ENCODE measurements at regions not wholly inside any gene's neighbourhood (a gene's known extent, or its start where the extent isn't known, plus 50 kb on each side); places are given as distances from the start of the nearest gene placed in this dataset.

GRCh38 chr6:126526996-126527606, 187.2 kb downstream of the CENPW start:
- no peak for DNase-seq (ENCODE audit: low read depth in 2 of 3, low spot score in 1 of 3)

DNA sequence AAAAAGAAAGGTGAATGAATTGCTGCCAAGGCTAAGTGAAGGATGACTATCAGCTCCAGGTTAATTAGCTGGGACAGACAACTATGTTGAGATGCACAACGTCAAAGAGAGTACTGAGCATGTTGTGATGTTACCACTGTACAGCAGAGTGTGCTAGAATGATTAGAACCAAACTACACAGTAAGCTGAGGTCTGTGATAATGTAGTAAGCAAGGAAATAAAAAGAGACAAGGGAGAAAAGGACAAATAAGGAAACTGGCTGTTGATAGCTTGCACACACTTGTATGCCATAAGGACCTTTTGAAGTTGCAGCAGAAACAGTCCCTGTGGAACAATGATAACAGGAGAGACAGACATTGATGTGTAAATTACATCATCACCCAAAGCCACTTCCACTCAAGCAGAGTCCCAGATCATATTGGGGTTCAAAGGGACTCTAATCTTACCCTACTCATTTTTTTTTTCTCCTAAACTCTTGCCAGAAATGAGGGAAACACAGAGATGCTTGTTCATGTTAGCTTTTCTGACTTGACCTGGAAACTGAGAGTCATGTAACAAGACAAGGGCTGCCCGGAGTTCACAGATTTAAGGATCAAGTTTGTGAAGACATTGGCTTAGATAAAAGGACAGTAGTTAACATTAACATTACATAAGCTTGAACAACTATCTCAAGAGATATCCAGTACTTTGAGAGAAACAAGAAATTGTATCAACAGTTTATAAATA, 189.9 kb downstream of the CENPW start:
- DNase-seq (ENCODE audit: low read depth in 2 of 3, low spot score in 1 of 3) = no peak

- DNase-seq (ENCODE audit: low read depth in 2 of 3, low spot score in 1 of 3) = no peak
These were observed 190.9 kb downstream of the CENPW start for GRCh38 chr6:126530775-126531174.

DNA sequence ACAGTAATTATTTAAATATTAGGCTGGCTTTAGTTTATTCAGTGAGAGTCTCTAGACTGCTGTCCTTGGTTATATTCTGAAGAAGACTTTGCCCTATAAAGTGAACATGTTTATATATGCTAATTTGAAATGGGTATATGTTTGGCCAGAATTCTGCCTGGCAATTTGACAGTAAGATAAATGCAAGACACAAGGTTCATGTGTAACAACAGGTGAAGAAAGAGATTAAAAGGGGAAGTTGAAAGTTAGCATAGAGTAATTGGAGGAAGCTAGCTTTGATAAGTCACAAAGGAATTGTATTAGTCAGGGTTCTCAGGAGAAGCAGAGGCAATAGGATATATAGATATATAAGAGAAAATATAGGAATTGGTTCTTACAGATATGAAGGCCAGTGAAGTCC, 191.4 kb downstream of the CENPW start:
- no peak for DNase-seq (ENCODE audit: low read depth in 2 of 3, low spot score in 1 of 3)

DNA sequence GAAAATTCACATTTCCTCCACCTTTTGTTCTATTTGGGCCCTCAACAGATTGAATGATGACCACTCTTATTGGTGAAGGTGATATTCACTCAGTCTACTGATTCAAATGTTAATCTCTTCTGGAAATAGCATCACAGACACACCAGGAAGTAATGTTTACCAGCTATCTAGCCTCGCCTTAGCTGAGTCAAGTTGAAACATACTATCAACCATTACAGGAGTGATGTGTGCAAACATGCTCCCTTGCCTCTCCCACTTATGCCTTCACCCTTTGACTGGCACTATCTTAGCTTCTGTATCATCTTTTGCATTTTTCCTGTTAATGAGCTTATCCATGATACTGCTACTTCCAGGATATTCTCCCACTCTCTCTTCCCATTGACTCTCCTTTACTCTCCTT, 191.9 kb downstream of the CENPW start:
- DNase-seq (ENCODE audit: low read depth in 2 of 3, low spot score in 1 of 3) = no peak

DNA sequence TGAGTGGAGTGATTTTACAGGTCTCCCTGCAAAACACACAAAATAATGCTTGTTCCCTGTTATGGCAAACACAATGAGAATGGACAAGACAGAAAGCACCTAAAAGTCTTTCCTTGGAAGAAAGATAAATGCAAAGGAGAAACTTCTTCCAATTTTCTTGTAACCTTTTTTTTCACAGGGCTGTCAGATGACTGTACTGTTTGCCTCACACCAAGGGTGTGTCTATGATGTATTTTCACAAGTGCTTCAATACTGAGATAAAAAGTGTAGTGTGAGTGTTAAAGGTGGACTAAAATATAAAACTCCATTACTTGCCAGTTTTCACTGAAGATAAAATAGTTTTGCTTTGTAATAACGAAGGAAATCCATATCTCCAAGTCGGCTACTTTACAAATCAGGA, 194.5 kb downstream of the CENPW start:
- no peak for DNase-seq (ENCODE audit: low read depth in 2 of 3, low spot score in 1 of 3)

- DNase-seq (ENCODE audit: low read depth in 2 of 3, low spot score in 1 of 3) = no peak
These were observed 195.2 kb downstream of the CENPW start for GRCh38 chr6:126535138-126535537.

GRCh38 chr6:126535595-126535994, 195.7 kb downstream of the CENPW start:
- DNase-seq (ENCODE audit: low read depth in 2 of 3, low spot score in 1 of 3) = no peak

DNA sequence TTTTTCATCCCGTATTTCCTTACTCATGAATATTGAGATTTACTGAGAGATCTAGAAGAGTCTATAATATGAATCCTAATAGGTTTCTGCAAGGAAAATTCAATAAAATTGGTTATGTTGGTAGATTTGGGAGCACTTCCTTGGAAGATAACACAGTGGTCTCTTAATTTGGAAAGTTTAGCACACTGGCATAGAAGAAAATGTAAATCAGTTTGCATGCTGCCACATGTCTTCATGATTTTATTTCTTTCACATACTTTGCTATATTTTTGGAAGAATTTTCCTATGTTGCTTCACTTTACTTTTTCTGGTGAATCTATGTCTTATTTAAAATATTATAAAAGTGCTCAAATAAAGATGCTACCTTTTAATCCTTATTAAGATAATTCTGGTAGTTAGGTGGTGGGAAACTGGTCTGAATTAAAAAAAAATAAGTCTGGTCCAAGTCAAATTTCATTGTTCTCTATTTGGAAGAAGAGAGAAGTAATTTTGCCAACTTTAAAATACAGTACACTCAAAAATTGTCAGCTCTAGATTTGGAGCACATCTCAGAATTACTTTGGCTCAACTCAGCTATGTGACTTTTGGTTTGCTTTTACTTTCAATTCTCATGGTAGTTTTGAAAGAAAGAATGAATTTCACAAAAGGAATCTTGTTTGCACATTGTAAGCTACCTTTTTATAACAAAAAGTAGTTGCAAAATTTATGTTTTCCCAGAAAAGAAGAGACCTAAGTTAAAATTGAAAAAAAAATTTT, 197.3 kb downstream of the CENPW start:
- no peak for DNase-seq (ENCODE audit: low read depth in 2 of 3, low spot score in 1 of 3)

DNA sequence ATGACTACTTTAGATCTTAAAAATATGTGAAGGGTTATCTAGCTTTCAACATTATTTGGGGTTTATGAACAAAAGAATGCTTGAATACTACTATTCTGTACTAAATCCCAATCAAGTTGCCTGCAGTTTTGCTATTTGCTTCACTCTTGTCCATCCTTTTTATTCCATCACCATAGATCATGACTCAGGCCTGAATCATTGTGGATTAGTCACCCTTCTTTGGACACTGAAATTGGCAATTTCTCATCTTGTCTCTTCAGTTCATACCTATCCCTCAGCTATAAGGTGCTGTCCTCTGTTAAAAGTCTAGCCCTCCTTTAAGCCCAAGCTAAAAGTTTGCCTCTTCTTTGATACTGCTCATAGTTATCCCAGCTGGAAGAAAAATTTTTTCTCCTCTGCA, 199.1 kb downstream of the CENPW start:
- no peak for DNase-seq (ENCODE audit: low read depth in 2 of 3, low spot score in 1 of 3)

- DNase-seq (ENCODE audit: low read depth in 2 of 3, low spot score in 1 of 3) = no peak
These were observed 200.2 kb downstream of the CENPW start for GRCh38 chr6:126540161-126540560.

- DNase-seq (ENCODE audit: low read depth in 2 of 3, low spot score in 1 of 3) = no peak
These were observed 202.0 kb downstream of the CENPW start for GRCh38 chr6:126541806-126542491.

GRCh38 chr6:126546541-126547120, 206.7 kb downstream of the CENPW start:
- no peak for DNase-seq (ENCODE audit: low read depth in 2 of 3, low spot score in 1 of 3)

DNA sequence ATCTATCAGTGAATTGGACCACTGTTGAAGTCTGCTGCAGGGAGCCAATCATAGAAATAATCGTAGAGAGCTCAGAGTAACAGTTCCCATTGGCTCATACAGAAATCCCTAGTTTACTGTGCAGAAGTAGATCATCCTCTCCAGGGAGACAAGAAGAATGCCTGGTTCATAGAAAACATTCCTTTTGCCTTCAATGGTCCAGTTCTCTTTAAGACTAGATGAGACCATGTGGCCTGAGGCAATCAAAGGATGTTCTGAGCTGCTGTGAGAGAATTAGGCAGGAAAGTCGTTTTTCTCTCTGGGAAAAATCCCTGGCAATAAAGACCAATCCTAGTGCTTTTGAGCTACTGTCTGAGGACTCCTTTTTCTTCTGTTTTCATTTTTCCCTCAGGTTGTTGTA, 208.4 kb downstream of the CENPW start:
- DNase-seq (ENCODE audit: low read depth in 2 of 3, low spot score in 1 of 3) = no peak

DNA sequence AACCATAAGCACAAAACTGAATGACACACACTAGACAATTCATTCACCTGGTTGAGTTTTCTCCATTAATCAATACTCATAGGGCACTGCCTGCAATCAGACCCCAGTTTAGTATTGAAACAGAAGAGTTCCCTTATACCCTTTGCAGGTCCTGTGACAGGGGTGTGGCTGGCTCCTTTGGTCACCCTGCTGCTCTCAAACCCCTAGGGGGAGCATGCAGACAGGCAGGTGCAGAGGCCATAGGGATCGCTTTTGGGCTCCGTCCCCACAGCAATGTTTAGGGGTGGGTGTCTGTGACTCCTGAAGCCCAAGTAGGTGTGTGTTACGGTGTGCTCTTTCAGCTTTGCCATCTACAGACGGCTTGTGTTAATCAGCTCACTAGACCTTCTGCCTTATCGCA, 210.4 kb downstream of the CENPW start:
- no peak for DNase-seq (ENCODE audit: low read depth in 2 of 3, low spot score in 1 of 3)

DNA sequence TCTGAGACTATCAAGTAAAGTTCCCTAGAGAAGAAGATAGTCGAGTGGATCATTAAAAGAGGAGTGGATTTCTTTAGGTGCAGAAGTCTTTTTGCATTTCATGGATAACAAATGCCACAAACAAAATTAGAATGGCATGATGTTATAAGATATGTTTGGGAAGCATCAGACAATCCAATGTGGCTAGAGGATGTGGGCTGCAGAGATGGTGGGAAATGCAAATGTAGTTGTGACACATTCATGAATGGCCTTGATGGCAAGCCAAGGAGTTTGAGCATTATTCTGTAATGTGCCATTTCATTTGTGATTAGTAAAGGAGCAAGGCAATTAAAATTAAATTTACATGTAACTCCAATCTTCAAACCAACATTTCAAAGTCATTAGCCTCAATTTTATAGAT, 211.9 kb downstream of the CENPW start:
- DNase-seq (ENCODE audit: low read depth in 2 of 3, low spot score in 1 of 3) = no peak

GRCh38 chr6:126553854-126554253, 213.9 kb downstream of the CENPW start:
- no peak for DNase-seq (ENCODE audit: low read depth in 2 of 3, low spot score in 1 of 3)

GRCh38 chr6:126570507-126570906, 230.6 kb downstream of the CENPW start:
- no peak for DNase-seq (ENCODE audit: low read depth in 2 of 3, low spot score in 1 of 3)

DNA sequence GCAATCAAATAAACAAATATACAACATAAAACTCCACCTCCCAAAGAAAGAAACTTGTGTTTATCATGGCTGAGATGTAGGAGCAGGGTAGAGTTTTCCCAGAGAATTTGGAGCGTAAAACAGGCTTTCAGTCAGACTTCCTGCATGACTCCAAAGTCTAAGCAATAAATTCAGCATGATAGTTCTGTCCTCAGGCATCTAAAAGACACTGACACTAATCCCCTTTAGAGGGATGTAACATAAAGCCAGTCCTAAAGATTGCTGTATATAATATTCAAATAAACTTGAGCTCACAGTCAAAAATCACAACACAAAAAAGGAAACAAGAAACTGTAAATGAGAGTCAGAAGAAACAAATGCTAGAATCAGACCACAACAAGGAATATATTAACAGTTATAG, 234.4 kb downstream of the CENPW start:
- no peak for DNase-seq (ENCODE audit: low read depth in 2 of 3, low spot score in 1 of 3)

DNA sequence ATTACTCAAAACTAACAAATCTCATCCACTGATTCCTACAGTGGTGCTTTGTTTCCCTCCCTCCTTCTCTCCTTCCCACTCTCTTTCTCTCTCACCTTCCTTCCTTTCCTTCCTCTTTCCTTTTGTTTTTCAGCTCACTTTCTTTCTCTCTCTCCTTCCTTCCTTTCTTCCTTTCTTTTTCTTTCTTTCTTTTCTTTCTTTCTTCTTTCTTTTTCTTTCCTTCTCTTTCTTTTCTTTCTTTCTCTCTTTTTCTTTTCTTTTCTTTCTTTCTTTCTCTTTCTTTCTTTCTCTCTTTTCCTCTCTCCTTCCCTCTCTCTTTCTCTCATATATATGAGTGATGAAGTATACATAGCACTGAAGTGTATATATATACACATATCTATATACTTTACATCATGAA, 241.4 kb downstream of the CENPW start:
- DNase-seq (ENCODE audit: low read depth in 2 of 3, low spot score in 1 of 3) = no peak

DNA sequence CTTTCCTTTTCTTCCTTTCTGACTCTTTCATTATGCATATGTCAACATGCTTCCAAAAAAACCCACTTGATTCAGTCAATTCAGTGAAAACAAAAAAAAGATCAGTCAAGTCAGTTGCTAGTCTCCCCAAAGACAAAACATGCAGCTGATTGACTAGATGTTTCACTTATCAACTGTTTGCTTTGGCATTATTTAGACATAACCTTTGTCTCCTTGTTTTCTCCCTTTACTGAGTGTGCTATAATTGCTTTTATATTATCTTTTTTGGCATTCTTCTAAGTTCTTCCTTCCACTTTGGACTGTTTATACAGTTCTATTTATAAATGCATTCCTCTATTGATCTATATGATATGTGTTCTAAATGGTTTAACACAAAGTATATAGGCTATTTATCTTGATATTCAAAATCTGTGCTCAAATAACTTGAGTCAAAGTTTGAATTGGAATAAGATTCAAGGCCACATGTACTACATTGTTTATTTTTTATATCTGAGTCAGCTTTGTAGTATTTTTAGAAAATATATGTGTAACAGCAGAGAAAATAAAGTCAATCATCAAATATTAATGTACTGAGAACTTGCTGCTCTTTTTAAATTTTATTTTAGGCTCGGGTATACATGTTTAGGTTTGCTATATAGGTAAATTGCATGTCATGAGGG, 260.5 kb downstream of the CENPW start:
- DNase-seq (ENCODE audit: low read depth in 2 of 3, low spot score in 1 of 3) = no peak

Measured in stimulated activated CD4-positive, alpha-beta T cell treated with anti-CD3 and anti-CD28 coated beads, Interleukin-12 subunit alpha, Interleukin-12 subunit beta, amount 100 ng/mL, for 48 hours (primary cell).